ENCODE measurements at regions not wholly inside any gene's neighbourhood (a gene's known extent, or its start where the extent isn't known, plus 50 kb on each side); places are given as distances from the start of the nearest gene placed in this dataset.

DNA sequence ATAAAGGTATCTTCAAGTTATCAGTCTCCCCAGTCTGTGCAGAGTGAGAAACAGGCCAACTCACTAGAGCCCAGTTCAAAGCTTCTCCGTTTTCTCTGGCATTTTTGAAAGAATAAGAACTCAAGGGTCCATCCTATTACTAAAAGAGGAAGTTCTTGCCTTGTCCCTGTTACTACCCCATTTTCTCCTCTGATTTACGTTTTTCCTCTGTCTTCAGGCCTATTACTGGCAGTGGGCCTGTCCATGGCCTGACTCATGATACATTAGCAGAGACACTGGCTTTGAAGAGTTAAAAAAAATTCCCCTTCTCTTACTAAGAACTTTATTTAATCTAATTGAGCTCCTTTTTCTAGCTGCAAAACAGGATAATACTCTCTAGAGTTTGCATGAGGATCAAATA, 624.0 kb upstream of the KLF4 start:
- Histone ChIP-seq H3K4me3 (no peak overlapping the region), H3K4me1 (peaks cover 0 to 2% (median 0%) of the 10 kb centered on the region in 4 donors), H3K27me3 (no peaks in the 10 kb centered on the region), H3K36me3 (no peaks in the 10 kb centered on the region), H3K9me3 (no peaks in the 10 kb centered on the region), H3K27ac (no peak overlapping the region)
- no peak for TF ChIP-seq POLR2A (IDR thresholded peaks at IDR 0.05)
- no peak for TF ChIP-seq EP300 (IDR thresholded peaks at IDR 0.05)
- TF ChIP-seq POLR2AphosphoS5 (IDR thresholded peaks at IDR 0.05), result no peak
- no peak for TF ChIP-seq CTCF (IDR thresholded peaks at IDR 0.05)
- no peak for DNase-seq
- intact Hi-C loops (cut with DNase I), result no loop called here
- 65 to 84% methylated on average over 2 of the region's 2 CpGs for WGBS, 2 donors

GRCh38 chr9:108109927-108110690, 620.5 kb upstream of the KLF4 start:
- WGBS, 2 donors, result 84 to 88% methylated on average over 5 of the region's 5 CpGs
- no peaks in the 10 kb centered on the region for H3K27me3 ChIP-seq
- H3K9me3 ChIP-seq, result no peaks in the 10 kb centered on the region
- peaks cover 0 to 6% (median 0%) of the 10 kb centered on the region in 4 donors for H3K4me1 ChIP-seq
- no peak for TF ChIP-seq POLR2AphosphoS5 (IDR thresholded peaks at IDR 0.05)
- no peak for TF ChIP-seq CTCF (IDR thresholded peaks at IDR 0.05)
- TF ChIP-seq POLR2A (IDR thresholded peaks at IDR 0.05), result no peak
- no peak for TF ChIP-seq EP300 (IDR thresholded peaks at IDR 0.05)
- no peaks in the 10 kb centered on the region for H3K36me3 ChIP-seq
- H3K4me3 ChIP-seq, result no peak overlapping the region
- H3K27ac ChIP-seq, result no peak overlapping the region
- intact Hi-C loops (cut with DNase I), result no loop called here
- DNase-seq, result no peak

- H3K9me3 ChIP-seq, result no peaks in the 10 kb centered on the region
- 26 to 54% methylated on average over 2 of the region's 2 CpGs for WGBS, 2 donors
- H3K27ac ChIP-seq, result no peak overlapping the region
- H3K4me1 ChIP-seq, result peaks cover 0 to 6% (median 0%) of the 10 kb centered on the region in 4 donors
- no peaks in the 10 kb centered on the region for H3K27me3 ChIP-seq
- no peaks in the 10 kb centered on the region for H3K36me3 ChIP-seq
- no peak overlapping the region for H3K4me3 ChIP-seq
- intact Hi-C loops (cut with DNase I), result no loop called here
- TF ChIP-seq CTCF (IDR thresholded peaks at IDR 0.05) (no peak), POLR2AphosphoS5 (IDR thresholded peaks at IDR 0.05) (no peak), EP300 (IDR thresholded peaks at IDR 0.05) (no peak), POLR2A (IDR thresholded peaks at IDR 0.05) (no peak)
- DNase-seq, result no peak
Observed at GRCh38 chr9:108108852-108109448, 619.4 kb upstream of the KLF4 start.

DNA sequence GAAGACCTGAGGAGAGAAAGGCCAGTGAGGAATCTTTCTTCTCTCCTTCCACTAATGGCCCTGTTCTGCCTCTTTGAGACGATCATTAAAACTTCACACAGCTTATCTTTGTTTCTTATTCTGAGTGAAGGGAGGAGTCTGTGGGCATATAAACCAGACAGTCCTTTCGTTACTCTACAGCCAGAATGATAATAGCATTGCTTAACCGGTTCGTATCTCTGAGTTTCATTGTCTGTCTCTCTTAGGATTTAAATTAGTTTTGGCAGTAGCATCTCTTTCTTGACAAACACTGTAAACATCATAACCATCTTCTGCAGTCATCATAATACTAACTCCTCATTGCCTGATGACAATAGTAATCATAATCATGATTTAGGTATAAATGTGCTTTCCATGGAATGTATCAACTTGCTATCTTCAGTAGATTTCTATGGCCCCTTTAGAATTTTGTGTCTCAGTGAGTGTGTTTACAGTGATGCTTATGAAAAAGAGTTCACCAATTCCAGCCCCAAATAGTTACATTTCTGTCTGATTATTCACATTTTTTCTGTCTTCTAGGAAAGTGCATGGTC, 618.8 kb upstream of the KLF4 start:
- Histone ChIP-seq H3K4me3 (no peak overlapping the region), H3K27ac (no peak overlapping the region), H3K4me1 (peaks cover 0 to 6% (median 0%) of the 10 kb centered on the region in 4 donors), H3K27me3 (no peaks in the 10 kb centered on the region), H3K36me3 (no peaks in the 10 kb centered on the region), H3K9me3 (no peaks in the 10 kb centered on the region)
- WGBS, 2 donors, result 10 to 55% methylated on average over 4 of the region's 4 CpGs
- no peak for TF ChIP-seq CTCF (IDR thresholded peaks at IDR 0.05)
- TF ChIP-seq EP300 (IDR thresholded peaks at IDR 0.05), result no peak
- TF ChIP-seq POLR2A (IDR thresholded peaks at IDR 0.05), result no peak
- no peak for TF ChIP-seq POLR2AphosphoS5 (IDR thresholded peaks at IDR 0.05)
- intact Hi-C loops (cut with DNase I), result no loop called here
- DNase-seq, result no peak
